GM21619 (cell line): ENCODE measurements at regions not wholly inside any gene's neighbourhood (a gene's known extent, or its start where the extent isn't known, plus 50 kb on each side); places are given as distances from the start of the nearest gene placed in this dataset.

ENCODE experiments used
- ATAC-seq: cut with Tn5 transposase; IDR thresholded peaks from one replicate; pipeline ENCODE4 v1.9.1; 2021; ENCODE audit not compliant: unreplicated experiment

DNA sequence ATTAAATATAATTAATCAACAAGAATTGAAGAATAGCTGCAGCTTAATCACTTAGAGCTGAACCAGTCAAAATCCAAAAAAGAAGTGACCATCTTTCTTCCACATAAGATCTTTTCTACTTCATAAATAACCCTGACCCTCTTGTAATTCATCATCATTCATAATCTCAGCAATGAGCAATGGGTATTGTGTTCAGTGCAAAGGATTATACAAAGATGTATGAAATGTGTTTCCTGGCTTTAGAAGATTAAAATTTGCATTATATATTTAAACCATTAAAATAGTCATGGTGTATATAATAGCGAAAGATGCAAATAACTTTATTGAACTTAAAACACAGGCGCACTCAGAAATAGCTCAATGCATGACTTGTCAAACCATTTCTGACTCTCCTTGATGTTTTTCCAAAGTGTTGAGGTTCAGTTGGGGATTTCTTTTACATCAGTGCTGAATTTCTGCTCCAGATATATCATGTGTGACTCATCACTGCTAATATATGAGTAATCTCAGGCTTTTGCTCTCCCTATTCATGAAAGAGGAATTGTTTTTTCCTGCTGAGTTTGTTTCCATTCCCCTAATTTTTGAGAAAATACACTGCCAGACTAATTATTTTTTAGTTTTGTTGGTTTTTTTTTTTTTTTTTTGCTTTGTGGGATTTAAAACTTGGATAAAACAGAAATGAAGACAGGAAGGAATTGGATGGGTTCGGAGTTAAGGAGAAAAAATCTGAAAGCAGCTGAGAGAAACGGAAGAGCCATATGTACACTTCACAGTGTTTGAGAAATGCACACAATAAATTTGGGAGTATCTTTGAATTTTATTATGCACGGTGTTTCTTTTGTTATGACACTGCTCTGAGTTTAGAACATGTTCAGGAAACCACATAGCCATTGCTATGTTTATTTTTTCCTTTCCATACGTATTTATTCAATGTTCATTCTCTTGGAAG is 290.1 kb upstream of the PCDH7 start:
- ATAC-seq = no peak

DNA sequence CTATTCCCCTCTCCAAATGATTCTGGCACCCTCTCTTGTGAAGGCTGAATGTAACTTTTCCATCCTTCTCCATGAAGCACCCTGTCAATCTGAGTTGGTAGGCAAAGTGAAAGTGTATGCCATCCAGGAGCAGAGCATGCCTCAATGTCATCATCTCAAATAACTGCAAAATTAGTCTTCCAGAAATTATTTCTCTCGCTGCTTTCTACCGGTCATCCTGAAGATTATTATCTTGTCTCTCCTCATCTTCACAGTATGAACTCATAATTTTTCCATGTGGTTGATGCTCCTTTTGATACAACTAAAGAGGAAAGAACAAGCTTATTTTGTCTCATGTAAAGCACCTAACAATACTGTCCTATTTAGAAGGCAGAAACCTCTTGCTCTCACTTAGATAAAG is 285.5 kb upstream of the PCDH7 start:
- no peak for ATAC-seq

DNA sequence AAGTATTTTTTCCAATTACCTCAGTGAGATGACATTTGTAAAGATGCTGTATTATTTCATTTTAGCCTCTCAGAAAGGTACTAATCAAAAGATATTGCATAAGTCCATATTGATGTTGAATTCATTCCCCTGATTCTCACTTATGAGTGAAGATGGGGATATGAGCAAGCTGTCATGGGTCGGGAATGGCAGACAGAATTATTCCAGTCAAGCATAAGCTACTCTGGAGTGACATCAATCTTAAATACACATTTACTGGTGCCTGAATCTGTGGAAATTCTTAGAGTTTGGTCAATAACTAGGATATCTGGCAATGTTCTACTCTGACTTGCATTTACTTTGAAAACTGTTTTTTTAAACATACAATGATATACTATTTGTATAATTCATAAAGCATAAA is 283.8 kb upstream of the PCDH7 start:
- no peak for ATAC-seq

DNA sequence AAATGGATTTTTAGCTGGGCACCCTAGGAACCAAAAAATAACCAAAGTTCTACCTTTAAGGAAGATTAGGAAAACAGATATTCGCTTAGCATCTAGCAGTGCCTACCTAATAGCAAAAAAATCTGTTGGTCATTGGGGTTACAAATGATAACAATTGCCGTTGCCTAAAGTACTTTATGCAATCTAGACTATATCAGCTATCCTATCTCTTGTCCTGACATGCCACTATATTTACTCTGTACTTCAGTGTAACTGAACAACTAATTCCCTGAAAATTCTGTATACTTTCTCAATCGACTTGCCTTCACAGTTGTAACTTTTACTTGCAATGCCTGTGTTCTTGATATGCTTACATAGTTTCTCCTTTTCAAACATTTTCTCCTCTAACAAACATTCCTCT is 282.9 kb upstream of the PCDH7 start:
- no peak for ATAC-seq

DNA sequence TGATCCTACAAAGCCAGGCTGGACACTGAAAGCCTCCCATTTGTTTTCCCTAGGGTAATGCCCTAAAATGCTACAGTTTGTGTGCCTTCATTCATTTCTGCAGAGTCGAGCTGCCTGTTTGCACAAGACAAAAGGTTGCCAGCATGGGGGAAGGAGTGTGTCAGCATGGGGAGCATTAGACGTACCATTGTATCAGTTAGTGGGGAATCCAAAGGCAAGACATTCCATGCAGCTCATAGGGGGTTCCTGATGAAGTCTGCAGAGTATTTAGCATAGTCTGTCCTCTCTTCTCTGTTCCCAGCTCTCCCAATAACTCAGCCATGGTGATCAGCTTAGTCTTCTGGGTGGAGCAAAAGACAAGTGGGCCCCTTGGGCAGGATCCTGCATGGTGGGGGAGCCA is 276.9 kb upstream of the PCDH7 start:
- ATAC-seq = no peak

DNA sequence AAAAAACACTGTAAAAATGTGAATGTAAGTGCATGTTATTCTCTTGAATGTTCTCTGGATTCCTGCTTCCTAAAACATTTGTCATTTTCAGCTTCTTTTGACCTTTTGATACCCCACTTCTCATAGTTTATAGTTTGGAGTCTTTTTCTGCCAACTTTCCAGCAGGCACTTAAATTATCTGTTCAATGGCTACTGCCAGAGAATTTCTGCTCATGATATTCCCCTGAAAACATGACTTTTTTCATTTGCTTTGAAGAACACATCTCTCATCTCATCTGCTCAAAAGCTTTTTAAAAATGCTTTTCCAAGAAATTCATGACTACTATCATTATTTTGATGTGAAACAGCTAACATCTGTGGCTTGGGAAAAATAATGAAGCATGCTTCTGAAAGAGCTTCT is 269.7 kb upstream of the PCDH7 start:
- ATAC-seq = no peak

DNA sequence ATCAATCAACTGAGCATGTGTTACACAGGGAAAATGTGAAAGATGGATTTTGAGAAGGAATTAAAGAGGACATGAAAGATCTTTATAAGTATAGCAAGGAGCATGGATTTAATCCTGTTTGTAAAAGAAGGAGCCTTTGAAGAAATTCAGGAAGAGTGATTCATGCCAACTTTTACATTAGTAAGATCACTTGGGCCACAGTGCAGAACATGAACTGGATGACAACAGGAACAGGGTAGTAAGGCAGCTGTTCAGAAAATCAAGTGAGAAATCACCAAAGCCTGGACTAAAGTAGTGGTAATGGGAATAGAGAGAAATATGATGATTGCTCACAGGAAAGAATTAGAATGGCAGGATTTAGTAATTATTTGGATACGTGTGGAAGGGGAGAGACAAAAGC is 265.7 kb upstream of the PCDH7 start:
- ATAC-seq = no peak

DNA sequence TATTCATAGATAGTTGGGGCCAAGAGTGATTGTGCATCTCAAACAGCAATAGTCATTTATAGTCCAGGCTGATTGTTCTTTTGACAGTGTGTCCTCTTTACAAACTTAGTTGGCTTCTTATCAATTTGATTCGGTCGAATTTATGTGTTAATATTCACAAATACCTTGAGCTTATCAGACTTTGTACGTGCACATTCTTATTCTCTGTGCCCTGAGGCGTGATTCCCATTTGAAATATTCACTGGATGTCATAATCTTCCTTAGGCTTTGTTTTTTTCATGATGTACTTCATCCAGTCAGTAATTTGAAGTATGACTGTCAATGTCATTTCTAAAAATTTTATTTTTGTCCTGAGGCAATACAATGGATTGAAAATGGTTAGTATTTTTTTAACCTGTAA is 263.5 kb upstream of the PCDH7 start:
- no peak for ATAC-seq

DNA sequence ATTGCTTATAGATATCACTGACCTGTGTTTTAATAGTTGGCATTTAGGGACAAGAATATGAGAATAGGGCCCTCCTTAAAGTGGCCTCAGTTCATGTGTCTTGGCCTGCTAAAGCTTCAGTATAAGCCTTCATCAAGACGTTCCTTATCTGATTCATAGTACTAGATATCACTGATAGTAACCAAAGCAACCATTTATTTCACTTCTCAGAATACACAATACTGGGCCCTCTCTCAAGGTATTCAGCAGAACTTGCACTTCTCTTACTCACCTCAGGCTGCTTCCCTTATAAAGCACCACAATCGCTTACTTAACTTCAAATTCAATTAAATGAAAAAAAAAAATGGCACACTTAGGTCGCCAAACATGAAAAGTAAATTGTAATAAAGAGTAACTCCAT is 259.4 kb upstream of the PCDH7 start:
- ATAC-seq = no peak

DNA sequence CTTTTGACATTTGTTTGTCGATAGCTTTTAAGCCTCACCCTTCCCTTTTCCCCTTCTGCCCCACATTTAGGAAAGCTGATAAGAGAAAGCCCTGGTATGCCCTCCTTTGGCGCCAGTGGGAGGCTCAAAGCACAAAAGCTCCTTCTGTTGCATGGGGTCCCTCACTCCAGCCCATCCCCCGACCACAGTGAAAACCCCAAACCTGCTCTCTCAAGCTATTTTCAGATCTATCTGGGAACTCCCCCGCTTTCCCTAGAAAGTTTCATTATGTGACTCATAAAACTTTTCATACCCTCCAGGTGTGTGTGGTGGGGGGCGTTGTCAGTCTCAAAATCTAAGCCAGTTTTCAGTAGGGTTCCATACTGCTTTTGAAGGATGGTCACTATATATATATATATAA is 259.0 kb upstream of the PCDH7 start:
- ATAC-seq = no peak

DNA sequence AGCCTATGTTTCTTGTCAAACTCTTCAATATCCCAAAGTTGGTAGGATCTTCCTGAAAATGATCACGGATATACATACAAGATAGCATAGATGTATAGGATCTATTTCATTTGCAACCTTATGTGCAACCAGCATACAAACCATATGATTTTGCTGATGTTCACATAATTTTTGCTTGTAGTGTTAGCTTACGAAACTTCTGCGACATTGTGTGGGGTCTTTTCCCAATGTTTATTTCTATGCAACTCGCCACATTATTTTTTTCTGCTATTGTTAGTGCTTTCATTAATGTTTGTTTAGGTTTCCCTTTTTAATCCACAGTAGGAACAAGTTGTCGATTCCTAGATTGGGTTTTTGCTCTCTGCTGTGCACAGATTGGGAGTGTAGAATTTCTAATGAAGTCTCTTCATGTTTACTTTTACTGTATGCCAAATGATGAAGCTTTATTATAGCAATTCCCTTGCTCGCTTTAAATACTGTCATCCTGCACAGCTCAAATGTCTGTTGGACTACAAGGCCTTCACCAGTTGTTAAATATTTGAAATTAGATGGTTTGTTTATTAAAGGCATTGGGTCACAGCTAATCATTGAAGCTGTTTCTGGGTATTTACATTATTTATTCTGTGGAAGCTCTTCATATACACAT is 257.6 kb upstream of the PCDH7 start:
- ATAC-seq = no peak

DNA sequence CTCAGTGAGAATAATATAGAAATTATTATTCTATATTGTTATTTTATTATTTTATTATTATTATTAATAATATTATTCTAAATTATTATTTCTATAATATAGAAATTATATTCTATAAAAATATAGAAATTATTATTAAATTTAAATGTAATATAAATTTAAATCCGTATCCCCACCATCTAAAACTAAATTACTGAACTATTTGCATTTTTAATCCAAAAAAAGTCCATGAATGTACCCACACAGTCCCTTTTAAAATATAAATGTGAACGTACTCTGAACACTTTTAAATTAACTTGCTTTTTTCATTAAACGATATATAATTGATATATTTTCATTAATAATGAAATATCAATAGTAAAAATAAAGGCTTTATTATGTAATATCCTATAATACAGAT is 248.3 kb upstream of the PCDH7 start:
- no peak for ATAC-seq

DNA sequence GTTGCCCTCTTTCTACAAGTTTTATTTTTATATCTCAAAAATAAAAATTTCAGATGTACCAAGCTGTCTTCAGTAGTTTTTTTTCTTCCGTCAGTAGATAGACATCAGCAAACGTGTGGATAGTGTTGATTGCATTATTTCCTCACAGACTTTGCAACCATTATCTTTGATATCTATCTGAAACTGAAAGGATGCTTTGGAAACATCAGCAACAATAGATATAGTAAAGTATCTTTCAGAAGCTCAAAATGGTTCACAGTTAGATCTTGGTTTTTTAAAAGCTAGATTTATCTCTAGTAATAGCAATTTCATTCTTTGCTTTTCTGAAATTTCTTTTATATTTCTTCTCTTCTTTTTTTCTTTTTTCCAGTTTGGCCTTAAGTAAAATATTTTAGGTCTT is 246.9 kb upstream of the PCDH7 start:
- no peak for ATAC-seq

DNA sequence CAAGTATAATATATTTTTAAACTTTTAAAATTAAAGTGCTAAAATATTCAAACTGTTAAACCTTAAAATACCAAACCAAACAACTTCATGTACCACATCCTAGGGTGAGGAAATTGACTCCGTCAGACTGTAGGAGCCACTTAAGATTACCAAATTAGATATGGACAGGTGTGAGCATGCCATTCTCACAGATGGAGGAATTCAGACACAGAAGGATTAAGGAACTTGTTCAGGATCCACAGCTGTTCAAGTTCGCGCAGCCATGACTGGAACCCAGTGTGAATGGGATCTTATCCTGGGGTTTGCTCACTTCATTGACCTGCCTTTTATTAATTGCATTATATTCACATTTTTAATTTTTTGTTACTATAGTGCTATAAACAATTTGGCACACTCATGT is 224.9 kb upstream of the PCDH7 start:
- no peak for ATAC-seq

DNA sequence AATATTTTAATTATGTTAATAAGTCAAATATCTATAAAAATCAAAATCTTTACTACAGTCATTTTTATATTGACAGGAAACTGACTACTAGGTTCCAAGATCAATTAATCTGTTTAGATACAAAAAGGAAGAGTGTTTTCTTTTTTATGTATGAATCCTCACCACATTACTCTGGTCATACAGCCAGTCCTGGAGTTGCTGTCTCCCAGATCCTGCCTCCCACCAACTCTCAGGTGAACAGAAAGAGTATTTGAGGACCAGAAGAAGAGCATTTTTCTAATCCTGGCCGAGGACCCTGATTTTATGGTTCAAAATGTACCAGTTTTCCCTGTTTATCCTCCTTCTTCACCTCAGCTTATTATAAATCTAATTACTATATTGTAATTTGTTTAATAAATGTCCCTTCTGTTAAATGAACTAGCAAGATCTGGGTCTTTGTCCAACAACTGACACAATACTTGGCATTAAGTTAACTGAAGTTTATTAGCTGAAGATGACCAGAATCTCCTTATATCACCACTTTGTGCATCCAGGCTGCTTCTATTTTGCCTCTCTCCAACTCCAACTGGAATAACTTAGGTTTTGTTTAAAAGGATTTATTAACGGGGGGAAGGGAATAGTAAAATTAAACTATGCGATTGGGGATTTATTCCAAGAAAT is 224.4 kb upstream of the PCDH7 start:
- no peak for ATAC-seq

DNA sequence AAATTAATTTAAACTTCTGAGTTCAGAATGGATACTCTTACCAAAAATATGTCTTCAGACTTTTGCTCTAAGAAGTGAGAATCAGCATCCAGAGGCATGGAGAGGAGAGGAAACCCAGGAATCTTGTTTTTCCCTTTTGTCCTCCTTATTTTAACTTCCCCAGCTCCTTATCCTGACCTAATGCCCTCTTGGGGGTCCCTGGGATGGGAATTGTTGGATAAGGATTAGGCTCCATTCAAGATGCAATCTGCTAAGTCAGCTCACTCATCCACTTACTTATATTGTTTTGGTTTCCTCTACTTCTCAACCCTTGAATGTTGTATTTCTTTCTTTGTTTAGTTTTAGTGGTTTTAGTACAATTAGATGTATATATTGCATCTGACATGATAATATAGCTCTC is 208.4 kb upstream of the PCDH7 start:
- ATAC-seq = no peak

DNA sequence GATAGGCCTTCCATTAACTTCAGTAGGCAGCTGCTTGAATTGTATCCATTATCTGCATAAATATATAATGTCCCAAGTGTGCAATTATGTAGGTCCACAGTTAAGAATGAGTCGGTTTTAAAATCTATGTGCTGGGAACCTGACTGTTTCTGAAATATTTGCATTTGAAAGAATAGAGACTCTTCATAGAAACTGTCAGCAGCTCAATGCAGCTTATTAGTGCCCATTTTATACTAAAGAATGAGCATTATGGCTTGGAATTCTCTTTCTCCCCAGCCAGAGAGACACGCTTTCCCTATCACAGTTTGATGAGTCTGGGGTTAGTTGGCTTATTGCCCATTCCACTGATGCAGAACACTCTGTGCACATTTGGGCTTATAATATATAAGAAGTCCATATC is 202.0 kb upstream of the PCDH7 start:
- ATAC-seq = no peak

DNA sequence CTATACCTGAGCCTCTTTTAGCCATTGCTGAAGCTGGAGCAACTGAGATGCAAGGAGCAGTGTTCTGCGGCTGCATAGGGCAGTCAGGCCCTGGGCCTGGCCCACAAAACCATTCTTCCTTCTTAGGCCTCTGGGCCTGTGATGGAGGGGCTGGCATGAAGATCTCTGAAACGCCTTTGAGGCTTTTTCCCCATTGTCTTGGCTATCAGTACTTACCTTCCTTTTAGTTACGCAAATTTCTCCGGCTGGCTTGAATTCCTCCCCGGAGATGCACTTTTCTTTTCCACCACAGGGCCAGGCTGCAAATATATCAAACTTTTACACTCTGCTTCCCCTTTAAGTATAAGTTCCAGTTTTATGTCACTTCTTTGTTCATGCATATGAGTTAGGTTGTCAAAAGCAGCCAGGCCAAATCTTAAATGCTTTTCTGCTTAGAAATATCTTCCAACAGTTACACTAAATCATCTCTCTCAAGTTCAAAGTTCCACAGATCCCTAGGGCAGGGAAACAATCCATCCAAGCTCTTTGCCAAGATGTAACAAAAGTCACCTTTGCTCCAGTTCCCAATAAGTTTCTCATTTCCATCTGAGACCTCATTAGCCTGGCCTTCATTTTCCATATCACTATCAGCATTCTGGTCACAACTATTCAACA is 194.4 kb upstream of the PCDH7 start:
- ATAC-seq = no peak

DNA sequence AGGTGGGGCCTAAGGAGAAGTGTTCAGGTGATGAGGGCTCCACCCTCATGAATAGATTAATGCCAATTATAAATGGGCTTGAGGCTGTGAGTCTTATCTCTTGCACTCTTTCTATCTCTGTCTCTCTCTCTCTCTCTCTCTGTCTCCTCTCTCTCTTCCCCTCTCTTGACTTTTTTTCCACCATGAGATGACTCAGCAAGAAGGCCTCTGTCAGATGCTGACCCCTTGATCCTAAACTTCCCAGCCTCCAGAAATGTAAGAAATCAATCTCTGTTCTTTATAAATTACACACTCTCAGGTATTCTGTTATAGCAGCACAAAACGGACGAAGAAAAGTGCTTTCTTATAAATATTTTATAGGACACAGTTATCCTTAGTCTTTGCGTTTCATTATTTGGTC is 184.9 kb upstream of the PCDH7 start:
- no peak for ATAC-seq

DNA sequence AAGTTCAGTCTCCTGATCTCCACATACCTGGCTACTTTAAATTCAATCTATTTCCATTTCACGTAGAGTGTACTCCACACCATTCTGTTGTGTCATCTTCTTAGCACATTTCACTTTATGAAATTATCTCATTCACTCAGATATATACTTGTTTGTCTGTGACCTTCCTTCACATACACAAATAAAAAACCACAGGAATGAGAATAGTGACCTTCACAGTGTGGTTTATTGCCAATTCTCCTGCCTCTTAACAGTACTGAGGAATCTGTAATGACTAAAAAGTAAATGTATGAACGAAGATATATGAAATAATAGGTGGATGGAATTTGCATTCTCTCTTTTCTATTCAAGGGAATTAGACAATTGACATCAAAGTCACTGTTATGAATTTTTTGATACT is 183.9 kb upstream of the PCDH7 start:
- no peak for ATAC-seq

DNA sequence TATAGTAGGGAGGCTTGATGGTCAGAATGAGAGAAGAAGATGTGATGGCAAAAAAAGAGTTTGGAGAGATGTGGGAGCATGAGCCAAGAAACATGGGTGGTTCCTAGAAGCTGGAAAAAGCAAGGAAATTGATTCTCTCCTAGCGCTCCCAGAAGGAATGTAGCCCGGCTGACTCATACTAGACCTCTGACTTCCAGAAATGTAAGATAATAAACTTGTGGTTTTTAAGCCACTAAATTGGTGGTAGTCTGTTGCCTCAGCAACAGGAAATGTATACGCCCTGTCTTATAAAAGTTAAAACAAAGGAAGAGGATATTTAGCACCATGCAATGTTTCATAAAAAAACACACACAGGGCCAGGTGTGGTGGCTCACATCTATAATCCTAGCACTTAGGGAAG is 182.7 kb upstream of the PCDH7 start:
- ATAC-seq = no peak

DNA sequence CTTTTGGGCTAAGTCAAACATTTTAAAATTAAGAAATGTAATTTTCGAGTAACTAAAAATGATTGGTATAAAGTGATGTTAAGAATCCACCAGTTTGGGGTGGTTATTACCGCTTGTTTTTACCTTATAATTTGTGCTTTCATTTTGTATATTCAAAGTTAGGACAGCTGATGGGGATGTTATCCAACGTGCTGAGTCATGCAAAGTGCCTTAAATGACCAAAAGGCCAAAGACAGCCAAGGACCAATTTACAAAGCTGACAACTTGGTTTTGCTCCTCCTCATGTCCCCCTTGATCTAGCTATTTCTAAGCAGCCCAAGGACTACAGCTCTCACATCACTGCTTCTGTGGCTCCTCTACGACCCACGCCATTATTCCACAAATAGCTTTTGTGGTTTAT is 181.4 kb upstream of the PCDH7 start:
- ATAC-seq = no peak
